Activated T-helper 2 cell treated with anti-CD3 and anti-CD28 coated beads, Interferon-gamma antibody, Interleukin-2, Interleukin-4, amounts not matched to agents 10 μg/mL and 5 μg/mL and 100 μg/mL, durations not matched to agents 14 hours and 24 hours and 36 hours (primary cell): ENCODE measurements at regions not wholly inside any gene's neighbourhood (a gene's known extent, or its start where the extent isn't known, plus 50 kb on each side); places are given as distances from the start of the nearest gene placed in this dataset.
"Not testable (repeated sequence)": the region's sequence is repeated elsewhere in the genome, so short reads cannot be mapped to it uniquely, and the experiment has no call there.

Source experiments
- DNase-seq: peaks from one replicate; pipeline ENCODE4 v3.0.0; 2021; ENCODE audit warnings: low spot score
- H3K27ac Mint-ChIP-seq: one replicate; pipeline ENCODE4 v1.8.0; 2021; ENCODE audit warnings: mixed read lengths
- H3K27me3 Mint-ChIP-seq: one replicate; pipeline ENCODE4 v1.8.0; 2021; ENCODE audit warnings: low read depth, mixed read lengths
- H3K36me3 Mint-ChIP-seq: one replicate; pipeline ENCODE4 v1.8.0; 2021; ENCODE audit warnings: low read depth, mixed read lengths
- H3K4me1 Mint-ChIP-seq: one replicate; pipeline ENCODE4 v1.8.0; 2021; ENCODE audit warnings: low read depth, mixed read lengths
- H3K4me3 Mint-ChIP-seq: one replicate; pipeline ENCODE4 v1.8.0; 2021; ENCODE audit warnings: low read depth, mild to moderate bottlenecking, moderate library complexity, mixed read lengths
- H3K9me3 Mint-ChIP-seq: one replicate; pipeline ENCODE4 v1.8.0; 2021; ENCODE audit warnings: mixed read lengths
- intact Hi-C: fragments of 100-400 bp; cut with micrococcal nuclease; formaldehyde crosslinking; loops from one replicate; pipeline ENCODE4 v1.15.1; 2023

DNA sequence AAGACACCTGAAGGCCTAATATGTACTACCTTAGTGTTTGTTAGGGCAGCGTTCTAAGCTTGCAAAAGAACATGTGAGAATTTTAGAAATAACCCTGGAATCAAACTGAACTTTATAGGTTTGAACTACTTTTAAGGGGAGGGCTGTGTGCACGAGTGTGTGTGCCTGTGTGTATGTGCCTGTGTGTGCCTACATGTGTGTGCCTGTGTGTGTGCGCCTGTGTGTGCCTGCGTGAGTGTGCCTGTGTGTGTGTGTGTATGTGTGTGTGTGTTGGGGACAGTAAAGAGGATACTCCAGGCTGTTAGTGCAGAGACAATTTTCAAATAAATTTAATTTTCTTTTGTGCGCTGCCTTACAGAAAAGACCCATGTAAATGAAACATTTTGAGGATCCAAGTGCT, 68.1 kb upstream of the WDR11 start:
- DNase-seq, result no peak
- H3K36me3 Mint-ChIP-seq, result no peaks in the 10 kb centered on the region
- H3K4me3 Mint-ChIP-seq, result no peak overlapping the region
- no peak overlapping the region for H3K27ac Mint-ChIP-seq
- H3K27me3 Mint-ChIP-seq, result no peaks in the 10 kb centered on the region
- H3K4me1 Mint-ChIP-seq, result no peaks in the 10 kb centered on the region
- H3K9me3 Mint-ChIP-seq, result no peaks in the 10 kb centered on the region
- intact Hi-C loops, result no loop called here

DNA sequence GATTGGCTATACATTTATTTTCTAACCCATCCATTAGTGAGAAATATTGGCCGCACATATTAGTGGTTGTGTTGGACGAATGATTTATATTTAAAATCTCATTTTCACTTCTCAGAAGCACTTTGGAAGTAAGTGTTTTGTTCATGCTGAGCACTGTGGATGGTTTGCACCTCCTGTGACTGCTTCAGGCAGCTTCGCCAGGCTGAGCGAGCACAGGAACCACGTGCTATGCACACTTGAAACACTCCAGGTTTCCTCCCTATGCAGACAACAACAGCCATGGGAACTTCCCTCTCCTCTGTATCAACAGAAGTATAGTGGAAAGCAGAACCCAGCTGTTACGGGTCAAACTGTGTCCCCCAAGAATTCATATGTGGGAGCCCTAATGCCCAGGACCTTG, 67.3 kb upstream of the WDR11 start:
- H3K27ac Mint-ChIP-seq, result no peak overlapping the region
- no peaks in the 10 kb centered on the region for H3K36me3 Mint-ChIP-seq
- DNase-seq, result no peak
- intact Hi-C loops, result no loop called here
- no peaks in the 10 kb centered on the region for H3K27me3 Mint-ChIP-seq
- no peak overlapping the region for H3K4me3 Mint-ChIP-seq
- no peaks in the 10 kb centered on the region for H3K4me1 Mint-ChIP-seq
- H3K9me3 Mint-ChIP-seq, result no peaks in the 10 kb centered on the region

DNA sequence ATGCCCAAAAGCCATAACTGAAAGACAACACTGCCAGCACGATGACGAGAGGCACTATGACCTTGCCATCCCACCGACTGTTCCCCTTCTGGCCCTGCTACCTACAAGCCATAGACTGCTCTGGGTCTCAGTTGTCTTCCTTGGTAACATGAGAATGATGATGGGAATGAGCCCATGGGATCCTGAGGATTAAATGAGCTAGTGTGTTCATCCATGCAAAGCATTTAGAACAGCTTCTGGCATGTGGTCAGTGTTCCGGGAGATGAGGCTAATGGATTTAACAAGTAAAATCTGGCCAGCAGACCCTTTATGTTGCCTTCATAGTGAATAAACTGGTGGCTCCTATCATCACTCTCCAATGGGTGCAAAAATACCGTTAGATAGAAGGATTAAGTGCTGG, 62.4 kb upstream of the WDR11 start:
- Mint-ChIP-seq H3K4me1 (no peaks in the 10 kb centered on the region), H3K27ac (no peak overlapping the region), H3K27me3 (no peaks in the 10 kb centered on the region), H3K4me3 (no peak overlapping the region), H3K36me3 (no peaks in the 10 kb centered on the region), H3K9me3 (no peaks in the 10 kb centered on the region)
- DNase-seq, result no peak
- intact Hi-C loops, result no loop called here

- no peaks in the 10 kb centered on the region for H3K27me3 Mint-ChIP-seq
Measured at GRCh38 chr10:120789303-120790203, 61.6 kb upstream of the WDR11 start.

DNA sequence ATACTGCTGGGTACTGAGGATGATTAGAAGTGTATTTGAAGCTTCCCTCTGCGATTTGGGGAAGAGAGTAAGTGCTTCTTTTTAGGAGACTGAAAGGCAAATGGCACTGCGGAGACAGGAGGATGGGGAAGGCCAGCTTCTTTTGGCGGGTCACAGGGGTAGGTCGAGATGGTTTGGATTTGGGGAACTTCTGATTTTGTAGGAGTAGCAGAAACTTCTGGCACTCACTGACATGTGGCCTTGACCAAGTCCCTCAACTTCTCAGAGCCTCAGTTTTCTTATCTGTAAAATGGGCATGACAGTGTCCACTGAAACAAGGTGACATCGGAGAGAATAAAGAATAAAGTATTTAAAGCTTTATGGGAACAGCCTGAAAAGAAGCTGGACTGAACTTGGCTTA, 59.8 kb upstream of the WDR11 start:
- Mint-ChIP-seq H3K4me1 (no peaks in the 10 kb centered on the region), H3K9me3 (no peaks in the 10 kb centered on the region), H3K27ac (no peak overlapping the region), H3K27me3 (no peaks in the 10 kb centered on the region), H3K36me3 (no peaks in the 10 kb centered on the region), H3K4me3 (no peak overlapping the region)
- no peak for DNase-seq
- intact Hi-C loops, result no loop called here

More at GRCh38 chr10:120789303-120790203, 61.6 kb upstream of the WDR11 start:
- Mint-ChIP-seq H3K36me3 (no peaks in the 10 kb centered on the region), H3K4me3 (no peak overlapping the region), H3K27ac (no peak overlapping the region), H3K4me1 (no peaks in the 10 kb centered on the region), H3K9me3 (no peaks in the 10 kb centered on the region)
- intact Hi-C loops, result no loop called here
- DNase-seq, result no peak

DNA sequence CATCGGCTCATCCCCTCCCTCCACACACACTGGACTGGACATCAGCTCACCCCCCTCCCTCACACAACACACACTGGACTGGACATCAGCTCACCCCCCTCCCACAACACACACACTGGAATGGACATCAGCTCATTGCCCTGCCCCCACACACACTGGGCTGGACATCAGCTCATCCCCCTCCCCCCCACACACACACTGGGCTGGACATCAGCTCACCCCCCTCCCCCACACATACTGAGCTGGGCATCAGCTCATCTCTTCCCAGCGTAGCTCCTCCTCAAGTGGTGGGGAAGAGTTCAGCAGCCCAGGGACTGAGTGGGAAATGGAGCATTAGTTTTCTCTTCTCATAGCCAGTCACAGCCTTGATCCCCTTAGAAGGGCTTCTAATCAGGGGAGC, 58.1 kb upstream of the WDR11 start:
- Mint-ChIP-seq H3K27ac (no peak overlapping the region), H3K27me3 (no peaks in the 10 kb centered on the region), H3K36me3 (no peaks in the 10 kb centered on the region), H3K9me3 (no peaks in the 10 kb centered on the region), H3K4me1 (no peaks in the 10 kb centered on the region), H3K4me3 (no peak overlapping the region)
- DNase-seq, result no peak
- intact Hi-C loops, result no loop called here

DNA sequence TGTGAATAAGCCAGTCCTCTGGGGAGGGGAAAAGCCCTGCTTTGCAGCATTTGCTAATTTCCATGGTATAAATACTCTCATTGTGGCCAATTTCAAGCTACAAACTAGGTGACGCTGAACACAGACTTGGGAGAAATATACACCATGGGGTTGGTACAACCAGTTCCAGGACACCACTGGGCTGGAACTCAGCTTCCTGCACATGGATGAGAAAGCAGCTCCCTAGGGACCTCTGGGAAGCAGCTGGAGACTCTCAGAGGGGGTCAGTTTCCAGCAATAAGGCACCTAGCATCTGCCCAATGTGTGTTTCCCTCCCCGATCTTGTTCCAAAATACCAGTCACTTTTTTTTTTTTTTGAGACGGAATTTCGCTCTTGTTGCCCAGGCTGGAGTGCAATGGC, 56.8 kb upstream of the WDR11 start:
- Mint-ChIP-seq H3K27me3 (no peaks in the 10 kb centered on the region), H3K9me3 (no peaks in the 10 kb centered on the region), H3K27ac (no peak overlapping the region), H3K4me3 (no peak overlapping the region), H3K36me3 (no peaks in the 10 kb centered on the region), H3K4me1 (no peaks in the 10 kb centered on the region)
- no peak for DNase-seq
- intact Hi-C loops, result no loop called here

DNA sequence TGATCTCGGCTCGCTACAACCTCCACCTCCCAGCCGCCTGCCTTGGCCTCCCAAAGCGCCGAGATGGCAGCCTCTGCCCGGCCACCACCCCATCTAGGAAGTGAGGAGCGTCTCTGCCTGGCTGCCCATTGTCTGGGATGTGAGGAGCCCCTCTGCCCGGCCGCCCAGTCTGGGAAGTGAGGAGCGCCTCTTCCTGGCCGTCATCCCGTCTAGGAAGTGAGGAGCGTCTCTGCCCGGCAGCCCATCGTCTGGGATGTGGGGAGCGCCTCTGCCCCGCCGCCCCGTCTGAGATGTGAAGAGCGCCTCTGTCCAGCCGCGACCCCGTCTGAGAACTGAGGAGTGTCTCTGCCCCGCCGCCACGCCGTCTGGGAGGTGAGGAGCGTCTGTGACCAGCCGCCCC, 52.9 kb upstream of the WDR11 start:
- not testable (repeated sequence) for H3K27ac Mint-ChIP-seq, H3K27me3 Mint-ChIP-seq, H3K4me3 Mint-ChIP-seq

DNA sequence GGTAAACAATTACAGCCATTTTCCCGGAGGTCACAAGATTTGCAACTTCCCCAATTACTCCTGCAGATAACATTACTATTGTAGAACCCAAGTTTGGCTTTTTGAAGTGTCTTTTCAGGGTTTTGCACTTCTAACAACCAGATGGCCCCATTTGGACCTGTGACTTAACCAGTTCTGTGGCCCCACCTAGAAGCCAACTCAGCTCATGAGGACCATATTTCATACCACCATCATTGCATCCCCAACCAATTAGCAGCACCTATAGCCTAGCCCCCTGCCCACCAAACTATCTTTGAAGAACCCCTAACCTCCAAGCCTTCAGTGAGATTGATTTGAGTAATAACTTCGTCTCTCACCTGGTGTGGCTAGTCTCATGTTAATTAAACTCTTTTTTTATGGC, 51.3 kb upstream of the WDR11 start:
- intact Hi-C loops, result no loop called here
- no peaks in the 10 kb centered on the region for H3K27me3 Mint-ChIP-seq
- H3K4me1 Mint-ChIP-seq, result no peaks in the 10 kb centered on the region
- no peaks in the 10 kb centered on the region for H3K36me3 Mint-ChIP-seq
- no peak overlapping the region for H3K4me3 Mint-ChIP-seq
- H3K9me3 Mint-ChIP-seq, result no peaks in the 10 kb centered on the region
- DNase-seq, result no peak
- H3K27ac Mint-ChIP-seq, result no peak overlapping the region

More for the DNA sequence above, 52.9 kb upstream of the WDR11 start:
- H3K4me1 Mint-ChIP-seq, H3K36me3 Mint-ChIP-seq, H3K9me3 Mint-ChIP-seq, DNase-seq, intact Hi-C loops: not testable (repeated sequence)

DNA sequence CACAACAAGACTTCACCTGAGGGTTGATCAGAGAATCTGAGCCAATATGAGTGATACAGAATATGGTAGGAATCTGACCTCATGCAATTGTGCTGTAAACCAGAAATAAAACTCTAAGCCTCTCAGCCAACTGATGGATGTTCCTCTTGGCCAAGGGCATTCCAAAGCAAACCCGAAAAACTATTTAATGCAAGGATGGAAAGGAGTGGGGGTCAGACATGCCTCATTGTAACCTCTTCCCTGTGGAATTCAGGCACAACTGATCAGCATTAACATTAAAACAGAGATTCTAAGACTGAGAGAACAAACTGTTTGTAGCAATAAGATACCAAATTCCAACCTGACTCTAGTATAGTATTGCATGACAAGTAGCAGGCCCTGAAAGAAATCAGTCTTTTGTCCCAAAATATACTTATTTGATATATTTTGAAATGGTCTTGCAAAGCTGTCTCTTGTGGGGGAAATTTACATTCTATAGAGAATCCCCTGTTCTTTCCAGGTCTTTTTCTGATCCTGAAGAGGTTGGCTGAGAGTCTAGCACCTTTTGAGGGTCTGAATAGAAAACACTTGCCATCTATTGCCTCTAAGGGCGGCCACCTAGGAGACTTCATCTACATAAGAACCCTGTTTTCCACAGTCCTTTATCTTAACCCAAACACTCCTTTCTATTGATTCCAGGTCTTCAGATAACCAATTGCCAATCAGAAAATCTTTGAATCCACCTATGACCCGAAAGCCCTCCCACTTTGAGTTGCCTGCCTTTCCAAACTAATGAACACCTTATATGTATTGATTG, 50.4 kb upstream of the WDR11 start:
- Mint-ChIP-seq H3K27me3 (no peaks in the 10 kb centered on the region), H3K9me3 (no peaks in the 10 kb centered on the region), H3K4me3 (no peak overlapping the region), H3K36me3 (no peaks in the 10 kb centered on the region), H3K4me1 (no peaks in the 10 kb centered on the region), H3K27ac (no peak overlapping the region)
- DNase-seq, result no peak
- intact Hi-C loops, result no loop called here
